ENCODE measurements at regions not wholly inside any gene's neighbourhood (a gene's known extent, or its start where the extent isn't known, plus 50 kb on each side); places are given as distances from the start of the nearest gene placed in this dataset.

- H3K9ac ChIP-seq (ENCODE audit: low read length): no peak overlapping the region
- H3K4me2 ChIP-seq (ENCODE audit: low read length): no peak overlapping the region
- no peaks in the 10 kb centered on the region for H3F3A ChIP-seq (ENCODE audit: insufficient read depth, low read length)
- H4K20me1 ChIP-seq (ENCODE audit: insufficient read depth, low read length): no peaks in the 10 kb centered on the region
- H3K9me3 ChIP-seq (ENCODE audit: low read length): no peaks in the 10 kb centered on the region
- no peaks in the 10 kb centered on the region for H3K27me3 ChIP-seq (ENCODE audit: insufficient read depth, low read length)
- no peak overlapping the region for H3K27ac ChIP-seq (ENCODE audit: low read depth, low read length, poor library complexity, severe bottlenecking)
- H2AFZ ChIP-seq (ENCODE audit: low read length): no peak overlapping the region
- no peaks in the 10 kb centered on the region for H3K36me3 ChIP-seq (ENCODE audit: insufficient read depth, low read length)
- H3K79me2 ChIP-seq (ENCODE audit: insufficient read depth, low read length): no peaks in the 10 kb centered on the region
- H3K4me3 ChIP-seq (ENCODE audit: low read depth, low read length, poor library complexity, severe bottlenecking): no peak overlapping the region
- H3K4me1 ChIP-seq (ENCODE audit: insufficient read depth, low read length, severe bottlenecking): no peaks in the 10 kb centered on the region
- no peaks in the 10 kb centered on the region for H3K9me2 ChIP-seq (ENCODE audit: low read depth, low read length)
- TF ChIP-seq, protein P1, sequence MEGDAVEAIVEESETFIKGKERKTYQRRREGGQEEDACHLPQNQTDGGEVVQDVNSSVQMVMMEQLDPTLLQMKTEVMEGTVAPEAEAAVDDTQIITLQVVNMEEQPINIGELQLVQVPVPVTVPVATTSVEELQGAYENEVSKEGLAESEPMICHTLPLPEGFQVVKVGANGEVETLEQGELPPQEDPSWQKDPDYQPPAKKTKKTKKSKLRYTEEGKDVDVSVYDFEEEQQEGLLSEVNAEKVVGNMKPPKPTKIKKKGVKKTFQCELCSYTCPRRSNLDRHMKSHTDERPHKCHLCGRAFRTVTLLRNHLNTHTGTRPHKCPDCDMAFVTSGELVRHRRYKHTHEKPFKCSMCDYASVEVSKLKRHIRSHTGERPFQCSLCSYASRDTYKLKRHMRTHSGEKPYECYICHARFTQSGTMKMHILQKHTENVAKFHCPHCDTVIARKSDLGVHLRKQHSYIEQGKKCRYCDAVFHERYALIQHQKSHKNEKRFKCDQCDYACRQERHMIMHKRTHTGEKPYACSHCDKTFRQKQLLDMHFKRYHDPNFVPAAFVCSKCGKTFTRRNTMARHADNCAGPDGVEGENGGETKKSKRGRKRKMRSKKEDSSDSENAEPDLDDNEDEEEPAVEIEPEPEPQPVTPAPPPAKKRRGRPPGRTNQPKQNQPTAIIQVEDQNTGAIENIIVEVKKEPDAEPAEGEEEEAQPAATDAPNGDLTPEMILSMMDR (IDR thresholded peaks at IDR 0.05; ENCODE audit: low read length): no peak
- TF ChIP-seq EZH2 (IDR thresholded peaks at IDR 0.05; ENCODE audit: borderline replicate concordance, low read length): no peak
Measured at GRCh38 chr12:97347956-97348355, 114.6 kb upstream of the RMST start.

DNA sequence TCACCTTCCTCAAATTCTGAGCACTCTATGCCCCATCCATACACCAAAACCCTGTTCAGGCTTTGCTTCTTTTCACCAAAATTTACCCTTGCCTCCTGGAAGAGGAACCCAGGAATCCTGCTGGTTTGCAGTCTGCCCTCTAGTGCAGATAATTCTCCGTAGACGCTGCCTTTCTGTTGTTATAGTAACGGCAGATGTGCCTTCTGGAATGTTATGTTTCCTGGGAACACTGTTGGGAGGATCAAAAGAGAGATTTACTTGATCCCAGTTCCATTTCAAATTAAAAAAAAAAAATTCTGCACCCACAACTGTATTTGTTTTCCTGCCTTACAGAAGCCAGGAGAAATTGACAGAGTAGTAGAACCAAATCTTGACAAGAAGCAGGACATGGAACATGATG, 104.2 kb upstream of the RMST start:
- no peak for TF ChIP-seq EZH2 (IDR thresholded peaks at IDR 0.05; ENCODE audit: borderline replicate concordance, low read length)
- TF ChIP-seq, protein P1 (IDR thresholded peaks at IDR 0.05; ENCODE audit: low read length): no peak
- Histone ChIP-seq H4K20me1 (ENCODE audit: insufficient read depth, low read length) (no peaks in the 10 kb centered on the region), H3K9ac (ENCODE audit: low read length) (no peak overlapping the region), H3K9me3 (ENCODE audit: low read length) (no peaks in the 10 kb centered on the region), H3F3A (ENCODE audit: insufficient read depth, low read length) (no peaks in the 10 kb centered on the region), H2AFZ (ENCODE audit: low read length) (no peak overlapping the region), H3K27me3 (ENCODE audit: insufficient read depth, low read length) (no peaks in the 10 kb centered on the region), H3K27ac (ENCODE audit: low read depth, low read length, poor library complexity, severe bottlenecking) (no peak overlapping the region), H3K4me1 (ENCODE audit: insufficient read depth, low read length, severe bottlenecking) (no peaks in the 10 kb centered on the region), H3K79me2 (ENCODE audit: insufficient read depth, low read length) (no peaks in the 10 kb centered on the region), H3K4me3 (ENCODE audit: low read depth, low read length, poor library complexity, severe bottlenecking) (no peak overlapping the region), H3K4me2 (ENCODE audit: low read length) (no peak overlapping the region), H3K36me3 (ENCODE audit: insufficient read depth, low read length) (no peaks in the 10 kb centered on the region), H3K9me2 (ENCODE audit: low read depth, low read length) (no peaks in the 10 kb centered on the region)

DNA sequence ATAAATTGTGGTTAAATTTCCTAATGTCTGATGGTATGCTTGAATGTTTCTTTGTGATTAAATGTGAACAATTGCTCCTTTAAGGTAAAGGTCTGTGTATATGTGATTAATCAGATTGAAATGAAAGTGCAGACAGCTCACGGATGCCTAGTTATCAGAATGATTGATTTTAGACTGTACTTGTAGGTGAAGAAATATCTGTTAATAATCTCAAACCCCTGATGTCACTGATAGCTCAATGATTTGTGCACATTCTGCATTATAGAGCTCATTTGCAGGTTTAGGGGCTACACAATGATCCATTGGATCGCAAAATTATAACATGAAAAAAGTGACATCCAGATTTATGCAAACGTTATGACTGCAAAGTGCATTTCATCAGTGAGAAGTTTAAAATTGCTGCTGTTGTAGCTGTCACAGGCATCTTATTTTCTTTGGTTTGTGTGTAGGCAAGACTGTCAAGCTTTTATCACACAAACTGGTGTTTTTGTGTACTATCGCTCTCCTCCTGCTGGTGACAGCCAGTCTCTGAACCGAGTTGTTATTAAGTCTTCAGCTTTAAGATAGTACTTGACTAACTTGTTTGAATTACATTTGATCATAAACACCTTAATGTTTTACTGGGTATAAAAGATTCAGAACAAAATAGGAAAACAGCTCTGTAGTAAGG, 103.4 kb upstream of the RMST start:
- H3K36me3 ChIP-seq (ENCODE audit: insufficient read depth, low read length): no peaks in the 10 kb centered on the region
- no peak overlapping the region for H2AFZ ChIP-seq (ENCODE audit: low read length)
- no peak overlapping the region for H3K4me2 ChIP-seq (ENCODE audit: low read length)
- H3F3A ChIP-seq (ENCODE audit: insufficient read depth, low read length): no peaks in the 10 kb centered on the region
- no peaks in the 10 kb centered on the region for H3K9me3 ChIP-seq (ENCODE audit: low read length)
- no peak overlapping the region for H3K9ac ChIP-seq (ENCODE audit: low read length)
- H3K27me3 ChIP-seq (ENCODE audit: insufficient read depth, low read length): no peaks in the 10 kb centered on the region
- no peaks in the 10 kb centered on the region for H3K79me2 ChIP-seq (ENCODE audit: insufficient read depth, low read length)
- H3K9me2 ChIP-seq (ENCODE audit: low read depth, low read length): no peaks in the 10 kb centered on the region
- H3K4me1 ChIP-seq (ENCODE audit: insufficient read depth, low read length, severe bottlenecking): no peaks in the 10 kb centered on the region
- H4K20me1 ChIP-seq (ENCODE audit: insufficient read depth, low read length): no peaks in the 10 kb centered on the region
- H3K4me3 ChIP-seq (ENCODE audit: low read depth, low read length, poor library complexity, severe bottlenecking): no peak overlapping the region
- no peak overlapping the region for H3K27ac ChIP-seq (ENCODE audit: low read depth, low read length, poor library complexity, severe bottlenecking)
- TF ChIP-seq, protein P1 (IDR thresholded peaks at IDR 0.05; ENCODE audit: low read length): no peak
- TF ChIP-seq EZH2 (IDR thresholded peaks at IDR 0.05; ENCODE audit: borderline replicate concordance, low read length): no peak
